HG03175 (cell line): ENCODE measurements at regions not wholly inside any gene's neighbourhood (a gene's known extent, or its start where the extent isn't known, plus 50 kb on each side); places are given as distances from the start of the nearest gene placed in this dataset.

Experiments
- ATAC-seq: cut with Tn5 transposase; IDR thresholded peaks from one replicate; pipeline ENCODE4 v1.9.1; 2021; ENCODE audit warnings: mild to moderate bottlenecking, moderate library complexity; ENCODE audit not compliant: unreplicated experiment

DNA sequence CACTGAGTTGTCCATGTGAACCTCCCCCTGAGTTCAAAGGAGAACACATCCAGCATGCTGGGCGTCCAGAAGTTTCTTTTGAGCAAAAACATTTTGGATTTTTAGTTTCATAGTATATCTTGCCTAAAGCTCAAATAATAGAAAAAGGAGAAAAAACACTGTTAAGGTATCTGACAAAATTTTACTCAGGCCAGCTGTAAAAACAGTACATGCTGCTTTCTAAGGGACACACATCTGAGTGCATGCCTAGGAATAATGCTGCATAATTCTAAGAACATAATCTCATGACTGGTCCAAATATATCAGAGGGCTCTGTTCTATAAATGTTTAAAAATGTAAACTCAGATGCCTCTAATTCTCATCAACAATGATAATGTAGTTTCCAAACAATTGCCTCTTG, 561.3 kb upstream of the INTU start:
- no peak for ATAC-seq

GRCh38 chr4:127080141-127080540, 552.6 kb upstream of the INTU start:
- no peak for ATAC-seq

GRCh38 chr4:127081041-127081440, 551.7 kb upstream of the INTU start:
- no peak for ATAC-seq

GRCh38 chr4:127082986-127083385, 549.8 kb upstream of the INTU start:
- ATAC-seq = no peak

GRCh38 chr4:127084666-127085065, 548.1 kb upstream of the INTU start:
- ATAC-seq = no peak

DNA sequence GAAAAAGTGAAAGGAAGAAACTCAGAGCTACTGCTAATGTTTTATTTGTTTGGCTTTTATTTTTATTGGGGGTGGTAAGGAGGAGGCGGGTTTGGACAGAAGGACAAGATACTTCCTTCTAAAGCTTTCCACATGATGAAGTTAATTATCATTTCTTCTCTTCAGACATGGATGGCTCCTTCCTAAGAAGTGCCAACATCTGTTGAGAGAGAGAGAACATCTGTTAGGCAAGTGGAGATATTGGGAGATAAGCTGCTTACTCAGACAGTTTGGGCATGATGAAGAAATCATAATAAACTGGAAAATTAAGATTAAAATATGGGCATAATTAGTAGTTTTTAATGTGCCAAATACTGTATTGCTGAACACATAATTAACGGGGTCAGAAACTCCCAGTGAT, 535.7 kb upstream of the INTU start:
- ATAC-seq = no peak

DNA sequence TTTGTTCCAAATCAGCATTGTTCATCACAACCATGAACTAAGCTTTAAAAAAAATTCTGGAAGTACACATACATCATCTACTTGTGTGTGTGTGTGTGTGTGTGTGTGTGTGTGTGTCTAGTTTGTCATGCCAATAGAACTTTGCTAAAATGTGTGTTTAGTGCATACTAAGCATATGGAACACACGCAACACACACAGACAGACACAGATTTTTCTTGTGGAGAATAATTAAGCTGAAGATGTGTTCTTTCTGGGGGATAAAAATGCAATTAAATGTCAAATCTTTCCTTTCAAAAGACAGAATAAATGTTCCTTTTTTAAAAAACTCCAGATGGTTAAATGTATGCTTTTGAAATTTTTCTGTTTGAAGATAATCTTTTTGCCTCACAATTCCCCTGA, 530.4 kb upstream of the INTU start:
- ATAC-seq = no peak

- no peak for ATAC-seq
These were observed 529.1 kb upstream of the INTU start for GRCh38 chr4:127103681-127104115.

DNA sequence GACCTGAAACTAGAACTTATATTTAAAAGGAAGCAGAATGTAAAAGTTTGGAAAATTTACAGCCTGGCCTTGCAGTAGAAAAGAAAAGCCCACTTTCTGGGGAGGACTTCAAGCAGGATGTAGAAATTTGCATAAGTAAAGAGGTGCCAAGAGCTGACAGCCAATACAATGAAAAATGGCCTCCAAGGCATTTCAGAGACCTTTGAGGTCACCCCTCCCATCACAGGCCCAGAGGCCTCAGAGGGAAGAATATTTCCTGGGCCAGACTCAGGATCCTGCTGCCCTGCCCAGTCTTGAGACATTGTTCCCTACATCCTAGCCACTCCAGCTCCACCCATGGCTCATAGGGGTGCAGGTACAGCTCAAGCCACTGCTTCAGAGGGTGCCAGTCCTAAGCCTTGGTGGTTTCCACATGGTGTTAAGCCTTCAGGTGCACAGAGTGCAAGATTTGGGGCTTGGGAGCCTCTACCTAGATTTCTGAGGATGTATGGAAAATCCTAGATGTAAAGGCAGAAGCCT, 518.9 kb upstream of the INTU start:
- no peak for ATAC-seq

DNA sequence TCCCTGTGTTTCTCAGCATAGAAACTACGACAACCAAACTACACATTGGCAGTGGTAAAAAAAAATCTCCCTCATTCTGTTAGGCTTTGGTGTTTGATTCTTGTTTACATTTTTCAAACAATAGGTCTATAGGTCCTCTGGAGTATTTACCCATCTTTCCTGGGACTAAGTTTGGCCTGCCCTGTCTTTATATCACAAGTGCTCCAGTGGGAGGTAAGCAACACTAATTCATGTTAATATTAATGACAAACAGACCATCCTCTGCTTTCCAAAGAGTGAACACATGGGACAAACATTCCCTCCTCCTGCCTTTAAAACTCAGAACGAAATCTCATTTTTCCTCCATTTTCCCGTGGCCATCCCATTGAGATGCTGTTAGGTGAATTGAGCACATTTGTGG, 514.1 kb upstream of the INTU start:
- no peak for ATAC-seq

- ATAC-seq = no peak
These were observed 512.2 kb upstream of the INTU start for GRCh38 chr4:127120441-127121090.

- no peak for ATAC-seq
These were observed 507.8 kb upstream of the INTU start for GRCh38 chr4:127124919-127125318.

DNA sequence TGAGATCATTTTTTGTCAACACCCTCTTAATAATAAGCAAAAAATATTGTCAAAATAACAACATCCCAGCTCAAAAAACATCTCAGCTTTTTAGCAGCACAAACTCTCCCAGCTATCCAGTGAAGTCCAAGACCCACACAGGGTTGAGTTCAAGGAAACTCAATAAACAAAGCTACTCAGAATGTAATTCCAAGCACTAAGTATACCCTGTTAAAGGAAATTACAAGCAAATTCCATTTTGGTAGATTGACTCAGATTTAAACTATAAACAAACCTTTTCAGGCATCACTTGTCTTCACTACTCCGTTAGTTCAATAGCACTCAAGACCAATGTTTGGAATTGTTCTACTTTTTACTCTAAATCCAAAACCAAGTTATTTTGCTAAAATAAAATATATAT, 506.0 kb upstream of the INTU start:
- no peak for ATAC-seq

GRCh38 chr4:127131527-127131926, 501.2 kb upstream of the INTU start:
- no peak for ATAC-seq

GRCh38 chr4:127134490-127134889, 498.3 kb upstream of the INTU start:
- ATAC-seq = no peak

- no peak for ATAC-seq
These were observed 494.2 kb upstream of the INTU start for GRCh38 chr4:127138586-127138985.

DNA sequence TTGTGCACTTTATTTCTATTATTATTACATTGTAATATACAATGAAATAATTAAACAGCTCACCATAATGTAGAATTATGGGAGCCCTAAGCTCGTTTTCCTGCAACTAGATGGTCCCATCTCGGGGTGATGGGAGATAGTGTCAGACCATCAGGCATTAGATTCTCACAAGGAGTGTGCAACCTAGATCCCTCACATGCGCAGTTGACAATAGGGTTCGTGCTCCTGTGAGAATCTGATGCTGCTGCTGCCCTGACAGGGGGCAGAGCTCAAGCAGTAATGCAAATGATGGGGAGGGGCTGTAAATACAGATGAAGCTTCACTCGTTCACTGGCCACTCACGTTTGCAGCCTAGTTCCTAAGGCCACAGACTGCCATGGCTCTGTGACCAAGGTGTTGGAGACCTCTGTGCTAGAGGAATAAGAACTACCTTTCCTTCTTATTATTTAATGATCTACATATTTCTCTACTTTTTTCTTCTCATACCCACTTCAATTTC, 492.9 kb upstream of the INTU start:
- ATAC-seq = no peak

DNA sequence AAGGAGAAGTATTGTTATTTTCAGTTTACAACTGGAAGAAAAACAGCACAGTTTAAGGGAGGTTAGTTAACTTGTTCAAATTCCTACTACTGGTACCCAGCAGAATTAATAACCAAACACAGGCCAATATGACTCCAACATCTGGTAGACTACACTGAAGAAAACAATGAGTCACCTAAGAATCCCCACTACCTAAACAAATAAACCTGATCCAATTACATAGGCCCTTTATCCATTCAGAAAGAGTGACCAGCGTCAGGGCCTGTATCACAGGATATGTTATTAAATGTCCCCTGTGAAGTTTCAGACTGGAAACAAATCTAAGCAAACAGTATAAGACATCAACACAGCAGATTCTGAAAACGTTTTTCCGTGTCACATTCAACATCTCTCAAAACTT, 492.5 kb upstream of the INTU start:
- ATAC-seq = no peak

GRCh38 chr4:127141856-127142255, 490.9 kb upstream of the INTU start:
- ATAC-seq = no peak

DNA sequence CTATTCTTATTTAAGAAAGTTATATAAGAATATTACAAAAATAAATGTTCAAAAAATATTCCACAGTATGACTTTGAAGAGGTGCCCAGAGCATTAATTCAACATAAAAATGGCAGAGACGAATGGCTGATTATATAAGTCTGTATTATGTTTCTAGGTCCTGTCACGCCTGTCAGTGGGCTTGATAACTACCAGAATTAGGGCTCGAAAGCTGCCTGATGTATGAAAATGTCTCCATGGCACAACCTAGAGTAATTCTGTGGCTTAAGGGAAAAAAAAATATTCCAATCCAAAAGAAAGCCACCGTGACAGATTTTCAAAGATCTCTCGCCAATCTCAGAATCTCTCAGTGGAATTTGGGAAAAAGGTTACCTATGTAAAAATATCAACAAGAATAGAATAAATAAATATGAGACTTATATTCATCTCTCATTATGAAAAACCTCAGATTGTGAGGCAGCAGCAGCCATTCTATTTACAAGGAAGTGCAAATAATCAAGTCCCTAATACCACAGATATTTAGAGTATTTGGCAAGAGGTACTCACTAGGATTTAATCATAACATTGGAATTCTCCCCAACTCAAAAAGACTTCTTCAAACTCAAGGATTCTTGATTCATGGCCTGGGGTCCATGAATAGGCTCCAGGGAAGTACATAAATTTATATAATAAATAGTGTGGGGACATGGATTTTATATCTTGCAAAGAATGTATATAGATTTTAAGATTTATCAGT, 489.1 kb upstream of the INTU start:
- ATAC-seq = no peak

- no peak for ATAC-seq
These were observed 487.7 kb upstream of the INTU start for GRCh38 chr4:127145006-127145540.

- no peak for ATAC-seq
These were observed 484.6 kb upstream of the INTU start for GRCh38 chr4:127148165-127148564.
